ENCODE measurements at regions not wholly inside any gene's neighbourhood (a gene's known extent, or its start where the extent isn't known, plus 50 kb on each side); places are given as distances from the start of the nearest gene placed in this dataset.
"Not testable (repeated sequence)": the region's sequence is repeated elsewhere in the genome, so short reads cannot be mapped to it uniquely, and the experiment has no call there.

DNA sequence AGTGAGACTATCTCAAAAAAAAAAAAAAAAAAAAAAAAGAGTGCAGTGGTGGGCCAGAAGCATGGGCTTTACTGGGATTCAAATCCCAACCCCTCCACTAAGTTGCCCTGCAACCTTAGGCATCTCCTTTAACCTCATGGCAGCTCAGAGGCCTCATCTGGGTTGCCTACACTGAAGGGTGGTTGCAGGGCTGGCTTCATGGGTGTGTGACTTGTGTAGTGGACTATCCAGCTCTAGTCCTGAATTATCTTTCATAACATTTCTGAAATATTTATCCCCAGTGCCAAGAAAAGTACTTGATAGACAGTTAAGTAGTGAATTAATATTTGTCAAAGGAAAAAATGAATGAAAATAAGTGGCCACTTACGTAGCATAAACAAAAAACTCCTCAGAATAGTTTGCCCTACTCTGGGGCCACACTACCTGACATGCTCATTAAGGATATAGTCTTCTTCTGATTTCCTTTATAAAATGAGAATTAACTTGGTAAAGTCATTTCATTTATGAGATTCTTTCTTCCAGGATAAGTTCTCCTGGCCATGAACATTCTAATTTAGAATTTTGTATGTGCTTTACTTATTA lies 116.0 kb upstream of the SYT13 start:
- no peak for DNase-seq

DNA sequence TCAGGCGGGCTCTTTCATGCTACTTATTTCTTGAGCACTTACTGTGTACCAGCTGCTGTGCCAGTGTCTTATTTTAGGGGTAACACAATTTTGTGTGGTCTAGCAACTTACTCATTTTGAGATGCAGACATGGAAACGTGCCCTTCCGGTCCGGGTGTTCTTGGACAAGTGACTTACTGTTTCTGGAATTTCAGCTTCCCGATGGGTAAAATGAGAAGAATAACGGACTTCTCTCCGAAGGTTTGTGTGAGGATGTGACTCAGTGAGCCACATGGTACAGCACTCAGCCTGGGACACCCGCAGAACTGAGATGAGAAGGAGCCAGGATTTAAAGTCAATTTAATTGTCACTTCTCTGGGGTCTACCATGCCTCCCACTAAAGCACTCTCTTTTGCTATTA lies 114.5 kb upstream of the SYT13 start:
- DNase-seq: no peak

DNA sequence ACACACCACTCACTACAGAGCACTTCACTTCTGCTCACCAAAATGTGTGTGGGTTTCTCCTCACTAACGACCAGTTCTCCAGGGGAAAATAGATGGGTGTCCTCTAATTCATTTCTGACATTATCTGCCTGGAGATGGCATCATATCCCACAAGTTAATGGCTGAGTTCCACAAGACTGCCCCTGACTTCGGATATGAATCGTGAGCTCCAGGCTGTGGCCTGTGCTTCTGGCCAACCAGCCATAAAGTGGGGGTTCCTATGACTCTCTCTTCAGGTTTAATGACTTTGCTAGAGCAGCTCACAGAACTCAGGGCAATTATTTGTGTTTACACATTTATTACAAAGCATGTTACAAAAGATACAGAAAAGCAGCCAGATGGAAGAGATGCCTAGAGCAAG lies 113.0 kb upstream of the SYT13 start:
- DNase-seq: no peak

DNA sequence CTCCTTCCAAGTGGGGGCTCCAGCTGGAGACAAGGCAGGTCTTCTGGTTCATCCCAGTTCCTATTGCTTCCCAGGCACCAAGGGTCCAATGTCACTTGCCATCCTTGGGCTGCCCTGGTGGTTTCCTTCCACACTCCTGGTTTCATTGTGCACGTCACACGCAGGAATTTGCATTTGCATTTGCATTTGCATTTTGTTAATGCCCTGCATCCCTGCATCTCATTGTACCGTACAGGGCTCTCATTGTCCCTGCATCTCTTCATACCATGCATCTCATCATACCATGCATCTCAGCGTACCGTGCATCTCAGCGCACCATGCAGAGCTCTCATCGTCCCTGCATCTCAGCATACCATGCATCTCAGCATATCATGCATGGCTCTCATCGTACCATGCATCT lies 112.2 kb upstream of the SYT13 start:
- DNase-seq: no peak

DNA sequence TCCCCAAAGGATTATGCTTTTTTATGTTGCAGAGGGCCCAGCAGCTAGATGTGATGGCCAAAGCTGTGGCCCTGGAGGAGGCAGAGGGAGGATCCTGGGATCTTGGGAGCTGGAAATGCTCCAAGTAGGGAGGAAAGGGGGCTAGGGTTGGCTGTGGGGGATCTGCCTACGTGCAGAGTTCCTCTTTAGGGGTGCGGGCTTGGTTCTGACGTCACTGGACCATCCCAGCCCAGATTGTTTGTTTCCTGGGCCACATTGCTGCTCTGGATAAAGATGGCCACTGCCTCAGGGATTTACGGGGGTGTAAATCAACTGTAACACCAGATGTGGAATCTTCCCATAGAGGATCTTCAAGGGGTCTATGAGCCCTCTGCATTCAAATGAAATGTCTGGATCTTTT lies 110.3 kb upstream of the SYT13 start:
- DNase-seq: no peak

DNA sequence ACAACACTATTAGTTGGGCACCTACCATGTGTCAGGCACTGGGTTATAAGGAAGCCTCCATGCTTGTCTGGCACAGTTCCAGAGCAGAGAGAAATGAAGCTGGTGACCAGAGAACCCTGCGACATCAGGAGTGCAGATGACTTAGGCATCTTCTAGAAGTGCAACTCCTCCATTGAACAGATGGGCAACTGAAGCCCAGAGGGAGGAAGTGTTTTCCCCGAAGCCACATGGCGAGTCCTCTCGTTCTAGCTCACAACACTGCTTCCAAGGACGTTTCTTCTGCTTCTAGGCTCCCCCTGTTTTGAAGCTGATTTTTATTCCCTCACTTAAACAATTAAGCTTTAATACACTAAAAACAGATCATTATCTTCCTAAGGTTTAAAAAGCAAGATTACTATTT lies 109.8 kb upstream of the SYT13 start:
- DNase-seq: no peak

DNA sequence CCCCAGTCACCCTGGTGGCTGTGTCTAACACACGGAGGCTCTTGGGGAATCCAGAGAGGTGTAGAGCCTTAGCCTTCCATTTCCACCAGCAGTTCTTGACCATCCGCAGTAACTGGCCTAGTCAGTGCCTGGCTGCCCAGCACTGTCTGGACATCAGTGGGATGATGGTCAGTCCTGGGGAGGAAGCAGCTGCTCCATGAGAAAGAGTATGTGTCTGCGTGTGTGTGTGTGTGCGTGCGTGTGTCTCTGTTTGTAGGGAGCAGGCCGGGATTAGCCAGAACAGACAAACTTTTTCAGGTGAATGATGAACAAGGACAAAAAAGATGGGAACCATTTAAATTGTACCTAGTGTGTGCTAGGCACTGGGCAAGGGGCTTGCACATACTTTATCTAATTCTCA lies 109.3 kb upstream of the SYT13 start:
- DNase-seq: no peak

DNA sequence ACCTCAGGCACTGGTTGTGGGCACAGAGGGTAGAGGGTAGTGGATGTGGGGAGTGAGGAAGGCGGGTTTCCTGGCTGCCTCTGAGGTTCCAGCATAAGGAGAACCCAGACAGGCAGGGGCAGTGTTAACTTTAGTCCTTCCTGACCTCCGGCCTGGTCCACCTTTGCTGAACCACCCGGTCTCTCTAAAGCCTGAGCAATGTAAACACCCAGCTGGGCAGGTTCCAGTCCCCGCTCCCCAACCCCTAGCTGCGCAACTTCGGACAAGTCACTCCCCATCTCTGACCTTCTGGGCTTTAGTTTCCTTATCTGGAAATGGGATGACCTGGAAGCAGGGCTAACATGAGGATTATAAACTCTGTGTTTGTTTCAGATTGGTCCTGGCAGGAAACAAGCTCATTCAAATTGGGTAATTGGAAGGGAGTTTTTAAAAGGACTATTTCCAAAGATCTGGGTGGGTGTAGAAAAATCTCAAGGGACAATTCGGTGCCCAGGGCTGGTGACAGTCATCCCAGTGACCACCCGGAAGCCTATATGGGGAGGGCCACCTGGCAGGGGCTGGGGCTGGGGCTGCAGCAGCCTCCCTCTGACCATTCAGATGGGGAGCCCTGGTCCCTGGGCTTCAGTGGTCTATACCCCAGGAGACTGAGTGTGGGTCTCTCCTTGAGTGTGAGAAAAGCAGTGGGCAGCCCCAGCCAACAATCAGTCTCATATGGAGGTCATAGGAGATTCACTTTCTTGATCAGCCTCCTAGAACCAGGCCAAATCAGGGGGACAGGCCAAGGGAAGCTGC lies 108.3 kb upstream of the SYT13 start:
- no peak for DNase-seq

DNA sequence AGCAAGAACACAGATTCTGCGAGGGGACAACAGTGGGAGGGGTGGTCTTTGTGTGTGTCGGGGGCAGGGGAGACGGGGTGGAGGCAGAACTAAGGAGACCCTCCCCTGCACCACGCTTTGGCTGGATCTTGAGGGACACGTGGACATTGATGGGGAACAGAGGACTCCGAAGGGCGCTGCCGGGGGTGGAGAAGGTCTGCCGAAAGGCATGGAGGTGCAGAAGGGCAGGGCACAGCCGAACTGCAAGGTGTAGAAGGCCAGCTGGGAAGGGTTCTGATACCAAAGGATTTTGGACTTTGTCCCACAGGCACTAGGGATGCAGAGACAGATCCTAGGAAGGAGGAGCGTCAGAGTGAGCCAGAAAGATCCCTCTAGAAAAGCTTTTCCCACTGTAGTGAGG lies 107.7 kb upstream of the SYT13 start:
- no peak for DNase-seq

DNA sequence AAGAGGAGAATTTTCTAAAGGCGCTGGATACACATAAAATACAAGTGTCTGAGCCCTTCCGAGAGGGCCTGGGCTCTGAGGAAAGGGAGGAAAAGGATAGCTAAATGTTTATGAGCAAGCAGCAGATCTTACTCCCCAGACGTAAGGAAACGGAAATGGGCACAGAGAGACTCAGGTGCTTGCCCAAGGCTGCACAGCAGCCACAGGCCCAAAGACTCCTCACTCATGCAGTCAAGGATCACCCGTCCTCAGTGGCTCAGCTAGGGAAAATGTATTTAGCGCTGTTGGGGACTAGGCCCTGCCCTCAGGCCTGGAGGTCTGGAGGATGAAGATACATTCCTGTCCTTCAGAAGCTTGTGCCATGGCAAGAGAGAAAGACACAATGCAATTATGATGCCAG lies 107.2 kb upstream of the SYT13 start:
- DNase-seq: no peak

DNA sequence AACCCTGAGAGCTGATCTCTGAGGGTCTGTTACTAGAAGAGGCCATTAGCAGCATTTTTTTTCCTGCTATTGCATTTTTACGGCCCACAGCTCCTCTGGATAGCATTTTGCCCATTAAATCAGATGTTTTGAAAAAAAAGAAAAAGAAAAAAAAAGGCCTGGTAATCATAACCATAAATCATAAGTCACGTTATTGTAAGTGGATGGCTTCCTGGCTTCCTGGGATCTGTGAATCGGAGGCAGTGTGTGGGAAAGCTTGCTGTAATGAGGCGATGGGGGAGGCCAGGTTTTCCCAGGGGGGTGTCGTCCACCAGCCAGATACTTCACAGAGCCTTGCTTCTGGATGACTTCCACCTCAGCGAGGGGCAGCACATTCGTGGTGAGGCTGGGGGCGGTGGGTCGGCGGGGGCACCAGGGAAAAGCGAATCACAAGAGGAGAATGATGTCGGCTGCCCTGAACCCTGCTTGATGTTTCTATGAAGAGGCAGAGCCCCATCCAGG lies 106.5 kb upstream of the SYT13 start:
- DNase-seq: no peak

DNA sequence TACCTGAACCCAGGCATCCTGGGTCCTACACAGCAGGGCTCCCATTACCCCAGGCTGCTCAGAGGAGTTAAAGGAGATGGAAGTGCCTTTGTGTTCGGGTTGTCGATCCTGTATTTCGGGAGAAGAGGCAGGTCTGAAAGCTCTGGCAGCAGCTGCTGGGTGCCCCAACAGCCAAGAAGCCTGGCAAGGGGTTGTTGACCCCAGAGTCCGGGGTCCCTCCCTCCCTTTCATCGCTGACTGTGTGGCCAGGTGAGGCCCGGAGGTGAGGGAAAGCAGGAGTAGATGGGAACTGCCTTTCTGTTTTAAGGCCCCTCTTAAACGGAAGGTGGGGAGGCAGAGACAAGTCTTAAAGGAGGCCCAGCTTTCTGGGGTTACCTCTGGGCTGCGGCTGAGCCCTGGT lies 106.0 kb upstream of the SYT13 start:
- no peak for DNase-seq

DNA sequence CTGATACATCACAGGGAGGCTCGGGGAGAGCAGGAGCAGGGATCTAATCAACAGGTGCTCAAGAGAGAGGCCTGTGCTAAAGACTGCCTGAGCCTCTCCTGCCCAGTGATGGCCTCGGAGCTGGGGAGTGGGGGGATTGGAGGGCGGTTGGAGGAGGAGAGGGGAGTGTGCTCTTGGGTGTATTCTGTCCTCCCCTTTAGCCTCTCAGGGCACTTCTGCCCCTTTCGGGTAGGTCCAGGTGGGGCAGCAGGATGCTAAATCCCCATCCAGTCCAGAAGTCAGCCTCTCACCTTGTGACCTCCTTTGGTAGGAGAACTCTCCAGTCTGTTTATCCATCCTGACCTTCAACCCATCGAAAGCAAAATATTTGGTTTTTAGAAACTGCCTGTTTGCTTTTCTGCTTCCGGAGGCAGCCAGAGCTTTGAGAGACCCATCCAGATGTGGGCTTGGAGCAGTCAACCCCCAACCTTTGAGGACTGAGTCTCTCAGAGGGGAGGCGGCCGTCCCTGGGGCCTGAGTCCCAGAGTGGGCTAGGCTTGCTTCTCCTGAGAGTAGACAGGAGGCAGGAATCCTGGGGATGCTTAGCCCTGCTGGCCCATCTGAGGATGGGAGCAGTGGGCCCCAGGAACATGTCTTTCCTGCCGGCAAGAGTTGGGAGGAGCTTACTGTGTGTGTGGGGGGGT lies 105.2 kb upstream of the SYT13 start:
- no peak for DNase-seq

DNA sequence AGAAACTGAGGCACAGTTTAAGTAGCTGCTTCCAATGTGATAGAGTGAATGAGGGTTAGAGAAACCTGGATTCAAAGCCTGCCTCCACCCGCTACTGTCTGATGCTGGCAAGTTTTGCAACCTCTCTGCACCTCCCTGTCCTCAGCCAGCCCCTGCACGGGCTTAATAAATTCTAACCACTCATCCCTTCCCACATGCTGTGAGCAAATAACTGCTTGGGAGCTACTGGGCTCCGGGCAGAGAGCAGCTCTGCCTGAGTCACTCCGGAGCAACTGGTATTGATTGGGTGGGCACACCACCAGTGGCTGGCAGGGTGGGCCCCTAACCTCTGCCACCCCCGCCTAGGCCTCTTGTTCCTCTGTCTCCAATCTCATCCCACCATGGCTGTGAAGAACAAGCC lies 104.3 kb upstream of the SYT13 start:
- no peak for DNase-seq

DNA sequence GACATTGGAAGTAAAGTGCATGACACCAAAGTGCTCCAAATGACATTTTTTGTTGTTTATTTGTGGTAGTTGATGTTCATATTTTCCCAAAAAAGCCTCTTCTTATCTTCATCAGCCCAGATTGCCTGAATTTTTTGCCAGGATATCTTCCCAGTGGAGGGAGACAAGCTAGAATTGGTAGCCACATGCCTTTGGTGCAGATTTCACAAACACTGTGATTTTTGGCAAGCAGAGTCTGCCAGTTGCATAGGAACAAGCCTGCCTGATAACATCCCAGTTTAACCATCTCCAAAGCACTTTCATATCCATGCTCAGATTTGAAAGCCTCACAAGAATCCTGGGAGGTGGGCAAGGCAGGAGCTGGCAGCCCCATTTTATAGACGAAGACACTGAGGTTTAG lies 102.3 kb upstream of the SYT13 start:
- no peak for DNase-seq

DNA sequence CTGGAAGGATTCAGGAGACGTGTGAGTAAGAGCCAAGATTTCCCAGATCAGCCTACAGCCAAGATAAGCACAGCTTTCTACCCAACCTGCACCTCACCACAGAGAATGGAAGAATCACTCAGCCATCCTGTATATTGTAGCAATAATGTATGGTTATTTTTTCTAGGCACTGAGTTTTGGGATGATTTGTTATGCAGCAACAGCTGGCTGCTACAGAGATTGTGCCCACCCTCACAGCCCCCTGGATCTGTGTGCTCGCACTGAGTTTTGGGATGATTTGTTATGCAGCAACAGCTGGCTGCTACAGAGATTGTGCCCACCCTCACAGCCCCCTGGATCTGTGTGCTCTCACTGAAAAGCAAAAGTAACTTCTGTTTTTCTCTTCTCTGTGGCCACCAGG lies 101.7 kb upstream of the SYT13 start:
- not testable (repeated sequence) for DNase-seq

DNA sequence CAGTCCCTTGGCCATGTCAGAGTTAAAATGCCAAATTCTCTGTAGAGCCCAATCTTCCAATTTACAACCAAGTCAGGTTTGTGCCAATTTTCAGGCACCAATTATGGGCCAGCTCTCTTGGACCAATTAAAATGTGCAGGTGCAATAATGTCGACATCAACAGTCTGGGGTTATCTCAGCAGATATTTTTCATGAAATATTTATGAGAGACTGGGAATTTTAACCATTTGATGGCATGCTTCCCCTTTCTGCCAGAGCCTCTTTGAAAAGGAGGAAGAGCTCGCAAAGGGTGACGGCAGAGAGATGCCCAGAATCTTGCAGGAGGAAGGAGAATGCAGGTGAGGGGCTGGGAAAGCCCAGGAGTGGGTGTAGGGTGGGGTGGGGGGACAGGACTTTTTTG lies 100.8 kb upstream of the SYT13 start:
- no peak for DNase-seq

DNA sequence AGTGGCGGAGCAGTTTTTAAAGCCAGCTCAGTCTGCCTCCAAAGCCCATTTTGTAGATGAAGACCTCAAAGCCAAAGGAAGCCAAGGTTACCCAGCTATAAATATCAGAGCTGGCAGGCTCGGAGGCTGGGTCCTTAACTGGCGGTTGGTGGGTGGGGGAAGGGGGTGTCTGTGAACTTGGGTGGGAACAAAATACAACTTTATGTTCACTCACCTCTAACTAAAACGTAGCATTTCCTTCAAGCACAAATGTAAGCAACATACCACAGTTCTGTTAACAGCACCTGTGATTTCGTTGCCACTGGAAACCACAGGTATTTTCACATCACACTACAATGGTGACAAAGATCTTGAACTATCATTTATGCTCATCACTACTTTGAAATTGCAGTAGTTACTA lies 99.7 kb upstream of the SYT13 start:
- DNase-seq: no peak

DNA sequence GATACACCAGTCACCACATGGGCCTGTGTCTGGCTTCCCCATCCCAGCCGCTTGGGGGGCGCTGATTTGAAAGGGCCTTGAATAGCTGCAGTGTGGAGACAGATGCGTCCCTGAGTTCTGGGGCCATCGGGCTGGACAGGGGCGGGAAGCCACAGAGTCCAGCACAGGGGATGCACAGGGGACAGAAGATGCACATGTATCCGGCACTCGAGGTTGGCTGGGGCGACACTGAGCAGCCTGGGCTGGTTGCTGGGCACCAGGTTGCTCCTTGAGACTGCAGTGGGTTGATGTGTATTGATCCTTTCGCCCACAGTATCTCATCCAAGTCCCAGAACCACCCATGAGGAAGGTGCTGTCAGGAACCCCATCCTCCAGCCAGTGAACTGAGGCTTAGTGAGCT lies 99.3 kb upstream of the SYT13 start:
- DNase-seq: no peak

DNA sequence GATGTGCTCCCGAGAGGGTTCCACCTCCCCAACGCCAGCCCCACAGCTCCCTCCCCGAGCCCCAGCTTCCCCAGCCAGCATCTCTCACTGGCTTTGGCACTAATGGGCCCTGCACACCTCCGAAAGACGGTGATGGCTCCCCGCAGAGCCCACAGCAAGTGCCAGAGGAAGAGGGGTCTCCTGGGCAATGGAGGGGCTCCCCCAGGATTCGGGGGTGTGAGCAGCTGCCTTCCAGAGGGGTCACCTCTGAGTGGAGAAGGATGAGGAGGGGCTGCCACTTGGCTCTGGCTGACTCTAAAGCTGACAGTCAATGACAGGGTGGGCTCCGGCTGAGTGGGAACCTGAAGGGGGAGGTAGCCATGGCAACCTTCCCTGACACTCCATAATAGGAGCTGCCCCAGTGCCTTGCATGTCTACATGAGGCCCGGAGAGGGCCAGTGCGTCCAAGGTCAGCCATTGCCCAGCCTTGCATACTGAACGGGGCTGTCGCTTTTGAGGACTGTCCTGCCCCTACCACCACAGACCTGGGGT lies 98.6 kb upstream of the SYT13 start:
- DNase-seq: no peak

DNA sequence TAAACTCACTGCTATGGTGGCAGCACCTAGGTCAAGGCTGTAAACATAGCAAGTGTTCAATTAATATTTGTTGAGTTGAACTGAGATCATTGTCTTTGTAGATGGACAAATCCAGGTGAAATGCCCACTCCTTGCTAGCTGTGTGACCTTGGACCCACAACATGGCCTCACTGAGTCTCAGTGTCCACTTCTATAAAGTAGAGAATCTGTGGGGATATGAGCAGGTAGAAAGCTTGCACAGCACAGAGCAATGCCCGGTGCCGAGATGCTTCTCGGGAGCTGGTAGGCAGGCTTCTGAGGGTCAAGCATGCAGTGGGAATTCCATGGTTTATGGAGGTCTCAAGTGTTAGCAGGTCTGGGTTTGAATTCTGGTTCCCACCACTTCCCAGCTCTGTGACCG lies 97.9 kb upstream of the SYT13 start:
- DNase-seq: no peak

DNA sequence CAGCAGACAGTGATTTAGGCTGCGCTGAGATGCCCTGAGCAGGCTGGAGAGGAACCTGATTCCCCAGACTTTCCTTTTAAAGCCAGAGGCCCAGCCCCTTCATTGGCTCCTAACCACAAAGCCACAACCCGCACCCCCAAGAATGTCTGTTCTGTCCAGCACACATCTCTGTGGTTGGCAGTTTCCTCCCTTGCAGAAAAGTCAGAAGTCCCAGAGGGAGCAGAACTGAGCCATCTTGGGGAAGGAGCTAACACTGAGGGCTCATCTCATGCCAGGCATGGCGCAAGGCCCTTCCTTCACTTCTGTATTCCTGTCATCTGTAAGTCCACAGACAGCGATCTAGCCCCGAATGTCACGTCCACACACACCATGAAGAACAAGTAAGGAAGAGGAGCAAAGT lies 97.1 kb upstream of the SYT13 start:
- no peak for DNase-seq

DNA sequence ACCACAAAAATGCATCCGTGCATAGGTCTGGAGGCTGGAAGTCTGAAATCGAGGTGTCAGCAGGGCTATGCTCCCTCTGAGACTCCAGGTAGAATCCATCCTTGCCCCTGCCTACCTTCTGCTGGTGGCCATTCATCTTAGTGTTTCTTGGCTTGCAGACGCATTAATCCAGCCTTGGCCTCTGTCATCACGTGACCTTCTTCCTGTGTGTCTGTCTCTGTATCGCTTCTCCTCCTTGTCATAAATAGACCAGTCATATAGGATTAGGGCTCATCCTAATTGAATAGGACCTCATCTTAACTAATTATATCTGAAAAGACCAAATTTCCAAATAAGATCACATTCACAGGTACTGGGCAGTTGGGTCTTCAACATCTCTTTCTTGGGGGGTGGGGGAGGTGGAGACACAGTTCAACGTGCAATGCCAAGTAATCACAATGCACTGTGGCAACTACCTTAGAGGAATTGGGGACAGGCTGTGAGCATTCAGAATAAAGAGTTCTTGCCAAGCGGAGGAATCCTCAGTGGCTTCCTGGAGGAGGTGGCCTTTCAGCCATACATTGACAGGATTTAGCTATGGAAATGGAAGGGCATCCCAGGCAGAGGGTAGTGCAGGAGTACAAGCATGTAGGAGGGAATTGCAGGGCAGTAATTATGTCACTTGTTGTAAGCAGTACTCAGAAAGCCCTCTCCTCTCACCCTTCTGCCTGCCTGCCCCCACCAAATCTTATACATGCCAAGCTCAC lies 96.2 kb upstream of the SYT13 start:
- DNase-seq: no peak
